Mesothelial cell of epicardium (in vitro differentiated cells): ENCODE measurements at regions not wholly inside any gene's neighbourhood (a gene's known extent, or its start where the extent isn't known, plus 50 kb on each side); places are given as distances from the start of the nearest gene placed in this dataset.
"Not testable (repeated sequence)": the region's sequence is repeated elsewhere in the genome, so short reads cannot be mapped to it uniquely, and the experiment has no call there.

ENCODE experiments used
- DNase-seq, 2 experiments: peaks; one replicate each; pipeline ENCODE4 v3.0.0; 2021; ENCODE audit warnings: low spot score in 2 of 2; ENCODE audit not compliant: unreplicated experiment in 2 of 2
- H3K27ac Mint-ChIP-seq: 2 replicates; pipeline ENCODE4 v1.8.0; 2021; ENCODE audit warnings: mixed read lengths
- H3K27me3 Mint-ChIP-seq: 2 replicates; pipeline ENCODE4 v1.8.0; 2021; ENCODE audit warnings: low read depth, mixed read lengths
- H3K36me3 Mint-ChIP-seq: 2 replicates; pipeline ENCODE4 v1.8.0; 2021; ENCODE audit warnings: mixed read lengths
- H3K4me1 Mint-ChIP-seq: 2 replicates; pipeline ENCODE4 v1.8.0; 2021; ENCODE audit warnings: mixed read lengths
- H3K4me3 Mint-ChIP-seq: 2 replicates; pipeline ENCODE4 v1.8.0; 2021; ENCODE audit warnings: mild to moderate bottlenecking, moderate library complexity, mixed read lengths
- H3K9me3 Mint-ChIP-seq: 2 replicates; pipeline ENCODE4 v1.8.0; 2021; ENCODE audit warnings: mixed read lengths
- TF ChIP-seq, protein P1 (sequence below): fragments of 200-600 bp; sonication (generic); IDR thresholded peaks from one replicate; pipeline ENCODE4 v1.5.0; 2021; ENCODE audit warnings: antibody characterized with exemption; ENCODE audit not compliant: unreplicated experiment

GRCh38 chr5:12141496-12141895 lies 237.2 kb upstream of the CTNND2 start:
- H3K9me3 Mint-ChIP-seq, result peaks cover 16% of the 10 kb centered on the region
- DNase-seq, result no peak
- no peak overlapping the region for H3K27ac Mint-ChIP-seq
- no peaks in the 10 kb centered on the region for H3K36me3 Mint-ChIP-seq
- no peaks in the 10 kb centered on the region for H3K27me3 Mint-ChIP-seq
- no peaks in the 10 kb centered on the region for H3K4me1 Mint-ChIP-seq
- H3K4me3 Mint-ChIP-seq, result no peak overlapping the region
- TF ChIP-seq, protein P1, sequence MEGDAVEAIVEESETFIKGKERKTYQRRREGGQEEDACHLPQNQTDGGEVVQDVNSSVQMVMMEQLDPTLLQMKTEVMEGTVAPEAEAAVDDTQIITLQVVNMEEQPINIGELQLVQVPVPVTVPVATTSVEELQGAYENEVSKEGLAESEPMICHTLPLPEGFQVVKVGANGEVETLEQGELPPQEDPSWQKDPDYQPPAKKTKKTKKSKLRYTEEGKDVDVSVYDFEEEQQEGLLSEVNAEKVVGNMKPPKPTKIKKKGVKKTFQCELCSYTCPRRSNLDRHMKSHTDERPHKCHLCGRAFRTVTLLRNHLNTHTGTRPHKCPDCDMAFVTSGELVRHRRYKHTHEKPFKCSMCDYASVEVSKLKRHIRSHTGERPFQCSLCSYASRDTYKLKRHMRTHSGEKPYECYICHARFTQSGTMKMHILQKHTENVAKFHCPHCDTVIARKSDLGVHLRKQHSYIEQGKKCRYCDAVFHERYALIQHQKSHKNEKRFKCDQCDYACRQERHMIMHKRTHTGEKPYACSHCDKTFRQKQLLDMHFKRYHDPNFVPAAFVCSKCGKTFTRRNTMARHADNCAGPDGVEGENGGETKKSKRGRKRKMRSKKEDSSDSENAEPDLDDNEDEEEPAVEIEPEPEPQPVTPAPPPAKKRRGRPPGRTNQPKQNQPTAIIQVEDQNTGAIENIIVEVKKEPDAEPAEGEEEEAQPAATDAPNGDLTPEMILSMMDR, result no peak

- Mint-ChIP-seq H3K27ac (no peak overlapping the region), H3K4me3 (no peak overlapping the region), H3K36me3 (no peaks in the 10 kb centered on the region), H3K4me1 (no peaks in the 10 kb centered on the region), H3K9me3 (peaks cover 48% of the 10 kb centered on the region), H3K27me3 (no peaks in the 10 kb centered on the region)
- DNase-seq, result no peak
- TF ChIP-seq, protein P1, result no peak
These were observed 229.3 kb upstream of the CTNND2 start for GRCh38 chr5:12133520-12133919.

GRCh38 chr5:12131020-12131419 lies 226.8 kb upstream of the CTNND2 start:
- H3K27me3 Mint-ChIP-seq, H3K4me3 Mint-ChIP-seq, H3K36me3 Mint-ChIP-seq, DNase-seq, H3K27ac Mint-ChIP-seq, H3K4me1 Mint-ChIP-seq: not testable (repeated sequence)
- H3K9me3 Mint-ChIP-seq, result peaks cover 47% of the 10 kb centered on the region

DNA sequence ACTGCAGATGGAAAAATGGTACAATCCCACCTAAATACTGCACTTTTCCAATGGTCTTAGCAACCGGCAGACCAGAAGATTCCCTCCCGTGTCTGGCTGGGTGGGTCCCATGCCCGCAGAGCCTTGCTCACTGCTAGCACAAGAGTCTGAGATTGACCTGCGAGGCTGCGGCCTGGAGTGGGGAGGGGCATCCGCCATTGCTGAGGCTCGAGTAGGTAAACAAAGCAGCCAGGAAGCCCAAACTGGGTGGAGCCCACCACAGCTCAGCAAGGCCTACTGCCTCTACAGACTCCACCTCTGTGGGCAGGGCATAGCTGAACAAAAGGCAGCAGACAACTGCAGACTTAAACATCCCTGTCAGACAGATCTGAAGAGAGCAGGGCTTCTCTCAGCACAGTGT lies 221.6 kb upstream of the CTNND2 start:
- Mint-ChIP-seq H3K4me1 (no peaks in the 10 kb centered on the region), H3K27me3 (peaks cover 2% of the 10 kb centered on the region), H3K36me3 (no peaks in the 10 kb centered on the region), H3K9me3 (peaks cover 14% of the 10 kb centered on the region), H3K4me3 (no peak overlapping the region), H3K27ac (no peak overlapping the region)
- DNase-seq, result no peak
- TF ChIP-seq, protein P1, result no peak

- Mint-ChIP-seq H3K9me3 (no peaks in the 10 kb centered on the region), H3K27me3 (no peaks in the 10 kb centered on the region), H3K4me1 (no peaks in the 10 kb centered on the region), H3K27ac (no peak overlapping the region), H3K4me3 (no peak overlapping the region), H3K36me3 (no peaks in the 10 kb centered on the region)
- DNase-seq, result no peak
- TF ChIP-seq, protein P1, result no peak
These were observed 215.4 kb upstream of the CTNND2 start for GRCh38 chr5:12119657-12120056.

- no peak for DNase-seq
- no peak overlapping the region for H3K27ac Mint-ChIP-seq
- no peaks in the 10 kb centered on the region for H3K36me3 Mint-ChIP-seq
- TF ChIP-seq, protein P1, result no peak
- H3K4me3 Mint-ChIP-seq, result no peak overlapping the region
- H3K9me3 Mint-ChIP-seq, result no peaks in the 10 kb centered on the region
- H3K27me3 Mint-ChIP-seq, result no peaks in the 10 kb centered on the region
- no peaks in the 10 kb centered on the region for H3K4me1 Mint-ChIP-seq
These were observed 209.8 kb upstream of the CTNND2 start for GRCh38 chr5:12114075-12114474.
